IMR-90 (cell line): ENCODE measurements at regions not wholly inside any gene's neighbourhood (a gene's known extent, or its start where the extent isn't known, plus 50 kb on each side); places are given as distances from the start of the nearest gene placed in this dataset.
"Not testable (repeated sequence)": the region's sequence is repeated elsewhere in the genome, so short reads cannot be mapped to it uniquely, and the experiment has no call there.

Experiments used
- ATAC-seq: fragments of 200-7000 bp; cut with Tn5 transposase; 2 replicates; pipeline ENCODE4 v1.9.1; 2020; ENCODE audit warnings: low read depth, mild to moderate bottlenecking, moderate library complexity
- BruUV-seq: library from RNA; stranded (reverse); fragments of 400-500 nt; replicated peaks from 2 replicates; lab custom pipeline; 2021; lab: Mats Ljungman, UMichigan
- CTCF ChIA-PET: fragments of 300-600 bp; formaldehyde crosslinking; extraction: SDS; loops from one replicate; lab custom pipeline; 2021; ENCODE audit warnings: antibody characterized with exemption; lab: Yijun Ruan, JAX
- POLR2A ChIA-PET: fragments of 300-600 bp; sonication (Branson Sonifier 250); formaldehyde crosslinking; loops from one replicate; lab custom pipeline; 2022; ENCODE audit warnings: antibody characterized with exemption; ENCODE audit not compliant: unreplicated experiment; lab: Charles Lee
- DNase-seq: peaks from one replicate; pipeline ENCODE4 v3.0.0; 2013
- H2AFZ ChIP-seq: replicated peaks from 2 replicates; pipeline ENCODE3; 2013; ENCODE audit warnings: low read length, mild to moderate bottlenecking; ENCODE audit not compliant: poor library complexity
- H2AK5ac ChIP-seq: 2 replicates; pipeline ENCODE4 v1.6.1; 2013; ENCODE audit warnings: low read depth, low read length, inconsistent platforms
- H2AK9ac ChIP-seq: replicated peaks from 2 replicates; pipeline ENCODE3; 2013; ENCODE audit warnings: mild to moderate bottlenecking, low read depth, low read length, moderate library complexity; ENCODE audit not compliant: poor library complexity
- H2BK120ac ChIP-seq: 2 replicates; pipeline ENCODE4 v1.6.1; 2013; ENCODE audit warnings: low read depth, low read length, inconsistent platforms
- H2BK15ac ChIP-seq: 3 replicates; pipeline ENCODE4 v1.6.1; 2013; ENCODE audit warnings: low read depth, low read length, inconsistent platforms
- H2BK20ac ChIP-seq: 2 replicates; pipeline ENCODE4 v1.6.1; 2013; ENCODE audit warnings: low read depth, mild to moderate bottlenecking, inconsistent platforms, low read length, moderate library complexity
- H2BK5ac ChIP-seq: 2 replicates; pipeline ENCODE4 v1.6.1; 2013; ENCODE audit warnings: mild to moderate bottlenecking, low read depth, low read length, inconsistent platforms; ENCODE audit not compliant: poor library complexity, severe bottlenecking
- H3K14ac ChIP-seq: replicated peaks from 2 replicates; pipeline ENCODE4 v1.6.1; 2013; ENCODE audit warnings: low read depth, low read length, inconsistent platforms
- H3K18ac ChIP-seq: 2 replicates; pipeline ENCODE4 v1.6.1; 2013; ENCODE audit warnings: low read depth, low read length, control low read depth
- H3K23ac ChIP-seq: 2 replicates; pipeline ENCODE4 v1.6.1; 2013; ENCODE audit warnings: low read depth, low read length, inconsistent platforms
- H3K27ac ChIP-seq: 2 replicates; pipeline ENCODE4 v1.5.1; 2013; ENCODE audit warnings: mild to moderate bottlenecking, control low read depth, low read length; ENCODE audit not compliant: insufficient read depth
- H3K27me3 ChIP-seq: 2 replicates; pipeline ENCODE4 v1.6.1; 2013; ENCODE audit warnings: low read length; ENCODE audit not compliant: control insufficient read depth, insufficient read depth
- H3K36me3 ChIP-seq: 2 replicates; pipeline ENCODE4 v1.6.1; 2013; ENCODE audit warnings: low read length, mixed read lengths; ENCODE audit not compliant: control insufficient read depth, insufficient read depth
- H3K4ac ChIP-seq: 2 replicates; pipeline ENCODE4 v1.6.1; 2013; ENCODE audit warnings: low read depth, low read length, inconsistent platforms
- H3K4me1 ChIP-seq: 2 replicates; pipeline ENCODE4 v1.6.1; 2013; ENCODE audit warnings: low read length, mixed read lengths; ENCODE audit not compliant: control insufficient read depth, insufficient read depth
- H3K4me2 ChIP-seq: 2 replicates; pipeline ENCODE4 v1.6.1; 2013; ENCODE audit warnings: low read depth, mild to moderate bottlenecking, control low read depth, low read length, moderate library complexity
- H3K4me3 ChIP-seq: 2 replicates; pipeline ENCODE4 v1.5.1; 2013; ENCODE audit warnings: low read depth, mild to moderate bottlenecking, control low read depth, low read length, moderate library complexity; ENCODE audit not compliant: insufficient read depth
- H3K56ac ChIP-seq: 2 replicates; pipeline ENCODE4 v1.6.1; 2013; ENCODE audit warnings: low read length, inconsistent platforms; ENCODE audit not compliant: insufficient read depth; ENCODE audit errors: extremely low read depth
- H3K79me1 ChIP-seq, 2 experiments: 2 replicates each; pipeline ENCODE4 v1.6.1; 2013; ENCODE audit warnings: low read length in 2 of 2, inconsistent platforms in 1 of 2, low read depth in 1 of 2
- H3K9ac ChIP-seq: 2 replicates; pipeline ENCODE4 v1.6.1; 2013; ENCODE audit warnings: low read depth, low read length, control low read depth
- H3K9me1 ChIP-seq: 2 replicates; pipeline ENCODE4 v1.6.1; 2013; ENCODE audit warnings: low read length, inconsistent platforms; ENCODE audit not compliant: insufficient read depth
- H3K9me3 ChIP-seq: 2 replicates; pipeline ENCODE4 v1.6.1; 2013; ENCODE audit warnings: low read length; ENCODE audit not compliant: control insufficient read depth, insufficient read depth
- H4K20me1 ChIP-seq: 2 replicates; pipeline ENCODE4 v1.6.1; 2013; ENCODE audit warnings: low read length, inconsistent platforms; ENCODE audit not compliant: insufficient read depth
- H4K5ac ChIP-seq: 2 replicates; pipeline ENCODE4 v1.6.1; 2013; ENCODE audit warnings: mild to moderate bottlenecking, low read depth, low read length, control low read depth
- H4K8ac ChIP-seq, 2 experiments: 2 replicates each; pipeline ENCODE4 v1.6.1; 2013; ENCODE audit warnings: low read depth in 2 of 2, low read length in 2 of 2, control low read depth in 1 of 2, inconsistent platforms in 1 of 2
- H4K91ac ChIP-seq: 2 replicates; pipeline ENCODE4 v1.6.1; 2013; ENCODE audit warnings: low read depth, low read length, inconsistent platforms; ENCODE audit not compliant: insufficient read depth
- WGBS, 2 experiments: methylation state at CpG; one replicate each; pipeline versions ENCODE4 v1.1.5 to v1.1.7; 2013; ENCODE audit warnings: missing lambda C conversion rate in 2 of 2; ENCODE audit not compliant: insufficient read length in 1 of 2; ENCODE audit errors: extremely low coverage in 2 of 2; 5-methylcytosine and 5-hydroxymethylcytosine counted together
- dilution Hi-C: fragments of 300-500 bp; cut with HindIII; formaldehyde crosslinking; loops from one replicate; pipeline ENCODE4 v1.14.3; 2018; ENCODE audit warnings: low sequenced_read_pairs; ENCODE audit not compliant: unreplicated experiment
- in situ Hi-C: fragments of 300-500 bp; cut with MboI; formaldehyde crosslinking; loops from 3 replicates; pipeline ENCODE4 v1.14.3; 2019; ENCODE audit warnings: low sequenced_read_pairs, inconsistent platforms, mixed read lengths
- intact Hi-C: fragments of 100-400 bp; cut with micrococcal nuclease; formaldehyde crosslinking; loops from 2 replicates; pipeline ENCODE4 v1.10.0; 2022

- H3K18ac ChIP-seq, H3K23ac ChIP-seq, H3K4me3 ChIP-seq, H2BK120ac ChIP-seq, H2BK20ac ChIP-seq, H2BK15ac ChIP-seq, H3K27ac ChIP-seq, intact Hi-C loops, H3K79me1 ChIP-seq, ATAC-seq, H3K9me3 ChIP-seq, H3K4me2 ChIP-seq, H3K4ac ChIP-seq, DNase-seq, in situ Hi-C loops, H3K36me3 ChIP-seq, H4K20me1 ChIP-seq, H2AFZ ChIP-seq, H3K9ac ChIP-seq, H3K4me1 ChIP-seq, H2AK9ac ChIP-seq, H2BK5ac ChIP-seq, BruUV-seq, H3K9me1 ChIP-seq, POLR2A ChIA-PET, H4K91ac ChIP-seq, H3K27me3 ChIP-seq, H3K14ac ChIP-seq, H4K8ac ChIP-seq, H2AK5ac ChIP-seq, H4K5ac ChIP-seq, dilution Hi-C loops, H3K56ac ChIP-seq, CTCF ChIA-PET: not testable (repeated sequence)
- no CpG with 5 or more reads among the region's 2 CpGs for WGBS, 2 experiments
These were observed 143.1 kb upstream of the C1QTNF3 start for GRCh38 chr5:34186108-34186507.

GRCh38 chr5:34186865-34187264 is 143.9 kb upstream of the C1QTNF3 start:
- H3K4me2 ChIP-seq, H4K8ac ChIP-seq, H3K4me3 ChIP-seq, H4K5ac ChIP-seq, H3K9me3 ChIP-seq, H2BK15ac ChIP-seq, intact Hi-C loops, H2BK120ac ChIP-seq, POLR2A ChIA-PET, H3K18ac ChIP-seq, H2AK5ac ChIP-seq, H3K36me3 ChIP-seq, H3K4me1 ChIP-seq, H3K9ac ChIP-seq, H3K4ac ChIP-seq, dilution Hi-C loops, H3K27me3 ChIP-seq, H4K20me1 ChIP-seq, H2AFZ ChIP-seq, ATAC-seq, BruUV-seq, H2AK9ac ChIP-seq, H4K91ac ChIP-seq, H3K23ac ChIP-seq, H3K9me1 ChIP-seq, H3K27ac ChIP-seq, in situ Hi-C loops, CTCF ChIA-PET, H2BK5ac ChIP-seq, H3K79me1 ChIP-seq, H3K56ac ChIP-seq, DNase-seq, H3K14ac ChIP-seq, H2BK20ac ChIP-seq: not testable (repeated sequence)
- 80% methylated on average over 1 of the region's 2 CpGs; no CpG with 5 or more reads in 1 of the 2 experiments for WGBS, 2 experiments
